ENCODE measurements at regions not wholly inside any gene's neighbourhood (a gene's known extent, or its start where the extent isn't known, plus 50 kb on each side); places are given as distances from the start of the nearest gene placed in this dataset.

DNA sequence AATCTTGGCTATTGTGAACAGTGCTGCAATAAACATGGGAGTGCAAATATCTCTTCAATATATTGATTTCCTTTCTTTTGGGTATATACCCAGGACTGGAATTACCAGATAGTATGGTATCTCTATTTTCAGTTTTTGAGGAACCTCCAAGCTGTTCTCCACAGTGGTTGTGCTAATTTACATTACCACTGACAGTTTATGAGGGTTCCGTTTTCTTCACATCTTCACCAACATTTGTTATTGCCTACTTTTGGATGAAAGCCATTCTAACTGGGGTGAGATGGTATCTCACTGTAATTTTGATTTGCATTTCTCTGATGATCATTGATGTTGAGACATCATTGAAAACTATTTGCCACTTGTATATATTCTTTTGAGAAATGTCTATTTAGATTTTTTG, 79.6 kb upstream of the ZNF827 start:
- H3K4me3 ChIP-seq (ENCODE audit: low read depth, low read length), result no peak overlapping the region
- DNase-seq (ENCODE audit: low read depth), result no peak
- TF ChIP-seq, protein P1, sequence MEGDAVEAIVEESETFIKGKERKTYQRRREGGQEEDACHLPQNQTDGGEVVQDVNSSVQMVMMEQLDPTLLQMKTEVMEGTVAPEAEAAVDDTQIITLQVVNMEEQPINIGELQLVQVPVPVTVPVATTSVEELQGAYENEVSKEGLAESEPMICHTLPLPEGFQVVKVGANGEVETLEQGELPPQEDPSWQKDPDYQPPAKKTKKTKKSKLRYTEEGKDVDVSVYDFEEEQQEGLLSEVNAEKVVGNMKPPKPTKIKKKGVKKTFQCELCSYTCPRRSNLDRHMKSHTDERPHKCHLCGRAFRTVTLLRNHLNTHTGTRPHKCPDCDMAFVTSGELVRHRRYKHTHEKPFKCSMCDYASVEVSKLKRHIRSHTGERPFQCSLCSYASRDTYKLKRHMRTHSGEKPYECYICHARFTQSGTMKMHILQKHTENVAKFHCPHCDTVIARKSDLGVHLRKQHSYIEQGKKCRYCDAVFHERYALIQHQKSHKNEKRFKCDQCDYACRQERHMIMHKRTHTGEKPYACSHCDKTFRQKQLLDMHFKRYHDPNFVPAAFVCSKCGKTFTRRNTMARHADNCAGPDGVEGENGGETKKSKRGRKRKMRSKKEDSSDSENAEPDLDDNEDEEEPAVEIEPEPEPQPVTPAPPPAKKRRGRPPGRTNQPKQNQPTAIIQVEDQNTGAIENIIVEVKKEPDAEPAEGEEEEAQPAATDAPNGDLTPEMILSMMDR (conservative IDR thresholded peaks at IDR 0.05; ENCODE audit: low read depth, low read length), result no peak

DNA sequence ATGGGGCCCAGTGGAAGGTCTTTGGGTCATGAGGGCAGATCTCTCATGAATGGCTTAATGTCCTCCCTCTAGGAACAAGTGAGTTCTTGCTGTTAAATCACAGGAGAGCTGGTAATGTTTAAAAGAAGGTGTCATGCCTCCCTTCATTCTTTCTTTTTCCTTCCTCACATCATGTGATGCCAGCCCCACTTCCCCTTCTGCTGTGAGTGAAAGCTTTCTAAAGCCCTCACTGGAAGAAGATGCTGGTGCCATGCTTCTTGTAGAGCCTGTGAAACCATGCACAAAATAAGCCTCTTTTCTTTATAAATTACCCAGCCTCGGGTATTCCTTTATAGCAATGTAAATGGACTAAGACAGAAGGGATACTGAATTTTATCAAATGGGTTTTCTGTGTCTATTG, 66.1 kb upstream of the ZNF827 start:
- no peak overlapping the region for H3K4me3 ChIP-seq (ENCODE audit: low read depth, low read length)
- TF ChIP-seq, protein P1 (conservative IDR thresholded peaks at IDR 0.05; ENCODE audit: low read depth, low read length), result no peak

DNA sequence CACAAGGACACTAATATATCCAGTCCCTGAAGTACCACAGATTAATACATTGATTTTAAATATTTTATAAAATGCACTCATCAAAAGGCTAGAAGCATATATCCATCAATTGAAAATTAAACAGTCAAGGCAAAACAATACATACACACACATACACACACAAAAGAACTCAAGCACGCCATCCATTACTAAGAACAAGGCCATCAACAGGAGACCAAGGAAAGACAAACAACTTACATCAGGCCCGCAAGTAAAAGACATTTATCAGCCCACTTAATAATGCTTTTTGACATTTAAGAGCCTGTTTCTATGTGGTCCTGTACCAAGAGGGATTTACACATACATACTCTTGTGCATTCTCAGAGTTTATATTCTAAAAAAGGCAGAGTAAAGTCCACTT, 50.0 kb upstream of the ZNF827 start:
- no peak overlapping the region for H3K4me3 ChIP-seq (ENCODE audit: low read depth, low read length)
- TF ChIP-seq, protein P1 (conservative IDR thresholded peaks at IDR 0.05; ENCODE audit: low read depth, low read length), result no peak

More for the DNA sequence above, 66.1 kb upstream of the ZNF827 start:
- no peak for DNase-seq (ENCODE audit: low read depth)

More for the DNA sequence above, 50.0 kb upstream of the ZNF827 start:
- DNase-seq (ENCODE audit: low read depth), result no peak

Measured in epithelial cell of proximal tubule (primary cell).